Mesenchymal stem cell (in vitro differentiated cells and primary cell): ENCODE measurements at regions not wholly inside any gene's neighbourhood (a gene's known extent, or its start where the extent isn't known, plus 50 kb on each side); places are given as distances from the start of the nearest gene placed in this dataset.
A peak's percentile ranks its signal among the peaks of the same experiment; 100 is the strongest.

Experiments used
- DNase-seq: peaks from one replicate; pipeline ENCODE4 v3.0.0-alpha.2; 2013
- H2AFZ ChIP-seq: one replicate; pipeline ENCODE4 v1.6.1; 2013; ENCODE audit warnings: low read depth, mild to moderate bottlenecking, control low read depth, inconsistent platforms, low read length, moderate library complexity
- H2AK5ac ChIP-seq: 2 replicates; pipeline ENCODE4 v1.6.1; 2013; ENCODE audit warnings: low read length, moderate library complexity, mild to moderate bottlenecking, inconsistent platforms; ENCODE audit not compliant: severe bottlenecking
- H2BK120ac ChIP-seq: one replicate; pipeline ENCODE4 v1.6.1; 2013; ENCODE audit warnings: low read depth, mild to moderate bottlenecking, inconsistent platforms, low read length, moderate library complexity
- H2BK12ac ChIP-seq, 2 experiments: one replicate each; pipeline ENCODE4 v1.6.1; 2013; ENCODE audit warnings: inconsistent platforms in 2 of 2, low read length in 2 of 2, mild to moderate bottlenecking in 2 of 2, moderate library complexity in 2 of 2, control low read depth in 1 of 2
- H2BK15ac ChIP-seq: one replicate; pipeline ENCODE4 v1.6.1; 2013; ENCODE audit warnings: mild to moderate bottlenecking, low read depth, inconsistent platforms; ENCODE audit not compliant: poor library complexity, severe bottlenecking
- H2BK5ac ChIP-seq: 2 replicates; pipeline ENCODE4 v1.6.1; 2013; ENCODE audit warnings: low read depth, mild to moderate bottlenecking, low read length, control low read depth, inconsistent platforms; ENCODE audit not compliant: poor library complexity, severe bottlenecking
- H3K14ac ChIP-seq, 2 experiments: one replicate each; pipeline ENCODE4 v1.6.1; 2013; ENCODE audit warnings: inconsistent platforms in 2 of 2, low read length in 2 of 2, control low read depth in 1 of 2, mild to moderate bottlenecking in 1 of 2, moderate library complexity in 1 of 2
- H3K18ac ChIP-seq, 2 experiments: one replicate each; pipeline ENCODE4 v1.6.1; 2013; ENCODE audit warnings: inconsistent platforms in 2 of 2, low read length in 2 of 2, control low read depth in 1 of 2, low read depth in 1 of 2, mild to moderate bottlenecking in 1 of 2
- H3K23ac ChIP-seq, 2 experiments: one replicate each; pipeline ENCODE4 v1.6.1; 2013; ENCODE audit warnings: inconsistent platforms in 2 of 2, low read length in 2 of 2, mild to moderate bottlenecking in 2 of 2, moderate library complexity in 2 of 2, control low read depth in 1 of 2
- H3K27ac ChIP-seq: 2 replicates; pipeline ENCODE4 v1.5.1; 2013; ENCODE audit warnings: mild to moderate bottlenecking, moderate library complexity, low read length, control low read depth, inconsistent platforms; ENCODE audit not compliant: poor library complexity, severe bottlenecking
- H3K27me3 ChIP-seq, 2 experiments: 2 replicates each; pipeline versions ENCODE4 v1.6.1 to v1.7.0; 2013; ENCODE audit warnings: low read length in 2 of 2, mild to moderate bottlenecking in 2 of 2, moderate library complexity in 2 of 2, control low read depth in 1 of 2, inconsistent platforms in 1 of 2; ENCODE audit not compliant: control insufficient read depth in 1 of 2, insufficient read depth in 1 of 2
- H3K36me3 ChIP-seq, 2 experiments: 2 replicates each; pipeline versions ENCODE4 v1.6.1 to v1.7.0; 2013; ENCODE audit warnings: low read length in 2 of 2, control low read depth in 1 of 2, inconsistent platforms in 1 of 2, low read depth in 1 of 2, mild to moderate bottlenecking in 1 of 2; ENCODE audit not compliant: insufficient read depth in 2 of 2, control insufficient read depth in 1 of 2
- H3K4ac ChIP-seq, 2 experiments: one replicate each; pipeline ENCODE4 v1.6.1; 2013; ENCODE audit warnings: inconsistent platforms in 2 of 2, low read length in 2 of 2, mild to moderate bottlenecking in 2 of 2, moderate library complexity in 2 of 2, control low read depth in 1 of 2, low read depth in 1 of 2
- H3K4me1 ChIP-seq: 2 replicates; pipeline ENCODE4 v1.6.1; 2013; ENCODE audit warnings: low read depth, low read length, control low read depth; ENCODE audit not compliant: control insufficient read depth, insufficient read depth
- H3K4me2 ChIP-seq: 2 replicates; pipeline ENCODE4 v1.6.1; 2013; ENCODE audit warnings: low read length, mild to moderate bottlenecking, inconsistent platforms; ENCODE audit not compliant: poor library complexity, severe bottlenecking
- H3K4me3 ChIP-seq, 2 experiments: 2 replicates each; pipeline versions ENCODE4 v1.5.1 to v1.7.0; 2013; ENCODE audit warnings: low read length in 2 of 2, mild to moderate bottlenecking in 2 of 2, control low read depth in 1 of 2, low read depth in 1 of 2; ENCODE audit not compliant: insufficient read depth in 1 of 2
- H3K79me1 ChIP-seq: replicated peaks from 2 replicates; pipeline ENCODE4 v1.6.1; 2013; ENCODE audit warnings: mild to moderate bottlenecking, control low read depth, low read length, inconsistent platforms; ENCODE audit not compliant: poor library complexity, severe bottlenecking
- H3K9ac ChIP-seq: 2 replicates; pipeline ENCODE4 v1.7.0; 2013; ENCODE audit warnings: mild to moderate bottlenecking, low read length, moderate library complexity
- H3K9me3 ChIP-seq: 2 replicates; pipeline ENCODE4 v1.7.0; 2013; ENCODE audit warnings: mild to moderate bottlenecking, low read length; ENCODE audit not compliant: control insufficient read depth
- H4K8ac ChIP-seq: one replicate; pipeline ENCODE4 v1.6.1; 2013; ENCODE audit warnings: inconsistent platforms, mild to moderate bottlenecking, low read length, moderate library complexity
- H4K91ac ChIP-seq: one replicate; pipeline ENCODE4 v1.6.1; 2013; ENCODE audit warnings: mild to moderate bottlenecking, low read length, inconsistent platforms
- WGBS: methylation state at CpG from one replicate; pipeline ENCODE4 v1.1.7; 2013; ENCODE audit warnings: mixed read lengths; 5-methylcytosine and 5-hydroxymethylcytosine counted together

DNA sequence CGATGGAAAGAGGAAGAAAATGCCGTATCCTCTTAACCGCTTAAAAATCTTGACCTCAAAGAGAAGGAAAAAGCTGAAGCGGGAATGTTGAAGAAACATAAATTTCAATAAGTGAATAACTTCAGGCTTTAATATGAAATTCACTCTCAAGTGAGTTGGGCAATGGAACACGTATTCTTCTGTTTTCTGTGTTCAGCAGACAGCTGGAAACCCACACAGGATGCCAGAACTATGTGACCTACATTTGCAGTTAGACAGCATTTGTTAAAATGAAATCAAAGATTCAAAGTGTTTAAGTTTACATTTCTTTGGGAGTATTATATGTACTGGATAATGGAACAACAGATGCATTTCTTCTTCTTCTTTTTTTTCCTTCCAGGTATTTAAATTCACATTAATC lies 80.5 kb upstream of the SPATS2L start:
- no peaks in the 10 kb centered on the region for H3K27me3 ChIP-seq
- H3K9me3 ChIP-seq = no peaks in the 10 kb centered on the region
- no peak overlapping the region for H4K91ac ChIP-seq
- H2BK120ac ChIP-seq = no peak overlapping the region
- peak overlapping the region; percentile 18 for H3K9ac ChIP-seq
- H3K18ac ChIP-seq = no peak overlapping the region
- no peak overlapping the region for H2AK5ac ChIP-seq
- H3K36me3 ChIP-seq = no peaks in the 10 kb centered on the region
- H2BK12ac ChIP-seq = no peak overlapping the region
- H4K8ac ChIP-seq = no peak overlapping the region
- H3K79me1 ChIP-seq = no peaks in the 10 kb centered on the region
- H3K4ac ChIP-seq = no peak overlapping the region
- DNase-seq = no peak
- no peak overlapping the region for H3K14ac ChIP-seq
- no peak overlapping the region for H2BK5ac ChIP-seq
- no peak overlapping the region for H2AFZ ChIP-seq
- H3K27ac ChIP-seq = no peak overlapping the region
- no peak overlapping the region for H3K4me3 ChIP-seq
- no peak overlapping the region for H3K4me2 ChIP-seq
- no peak overlapping the region for H3K23ac ChIP-seq
- 82% methylated on average over 5 of the region's 5 CpGs for WGBS
- H3K4me1 ChIP-seq = peaks cover 2% of the 10 kb centered on the region
- H2BK15ac ChIP-seq = no peak overlapping the region

GRCh38 chr2:200226451-200227426 lies 79.8 kb upstream of the SPATS2L start:
- no peak for DNase-seq
- 90% methylated on average over 3 of the region's 6 CpGs for WGBS

DNA sequence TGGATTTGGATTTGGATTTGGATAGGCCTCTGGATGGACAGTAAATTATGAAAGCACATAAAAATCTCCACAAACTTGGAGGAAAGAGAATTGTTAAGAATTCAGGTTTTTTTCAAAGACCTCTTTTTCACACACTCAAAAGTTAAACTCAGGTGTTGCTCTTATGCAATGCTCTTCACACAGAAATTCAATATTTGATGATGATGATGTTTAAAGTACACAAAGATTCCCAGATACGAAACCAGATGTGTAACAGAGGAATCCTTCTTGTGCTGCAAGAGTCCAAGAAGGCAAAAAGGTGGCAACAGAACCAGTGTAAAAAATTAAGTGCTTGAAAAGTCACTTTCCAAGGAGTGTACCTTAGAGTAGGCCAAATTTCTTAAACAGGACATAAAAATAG lies 75.8 kb upstream of the SPATS2L start:
- Histone ChIP-seq H2BK12ac (no peak overlapping the region), H2AK5ac (no peak overlapping the region), H2AFZ (no peak overlapping the region), H2BK120ac (no peak overlapping the region), H3K36me3 (no peaks in the 10 kb centered on the region), H3K9ac (no peak overlapping the region), H4K8ac (no peak overlapping the region), H3K4ac (no peak overlapping the region), H3K14ac (no peak overlapping the region), H3K79me1 (no peaks in the 10 kb centered on the region), H3K9me3 (no peaks in the 10 kb centered on the region), H2BK15ac (no peak overlapping the region), H2BK5ac (no peak overlapping the region), H3K18ac (no peak overlapping the region), H3K27me3 (no peaks in the 10 kb centered on the region), H4K91ac (no peak overlapping the region), H3K23ac (no peak overlapping the region), H3K27ac (no peak overlapping the region), H3K4me2 (no peak overlapping the region), H3K4me3 (no peak overlapping the region), H3K4me1 (no peaks in the 10 kb centered on the region)
- no peak for DNase-seq
- WGBS = 93% methylated on average over 1 of the region's 1 CpG

More at GRCh38 chr2:200226451-200227426, 79.8 kb upstream of the SPATS2L start:
- H2BK12ac ChIP-seq = no peak overlapping the region
- H3K4me3 ChIP-seq = no peak overlapping the region
- no peak overlapping the region for H3K18ac ChIP-seq
- no peak overlapping the region for H3K4ac ChIP-seq
- no peak overlapping the region for H2BK5ac ChIP-seq
- H3K4me1 ChIP-seq = no peaks in the 10 kb centered on the region
- H4K8ac ChIP-seq = no peak overlapping the region
- no peak overlapping the region for H3K4me2 ChIP-seq
- no peaks in the 10 kb centered on the region for H3K27me3 ChIP-seq
- H3K36me3 ChIP-seq = no peaks in the 10 kb centered on the region
- no peak overlapping the region for H3K27ac ChIP-seq
- no peak overlapping the region for H3K14ac ChIP-seq
- no peaks in the 10 kb centered on the region for H3K9me3 ChIP-seq
- no peak overlapping the region for H2AFZ ChIP-seq
- H4K91ac ChIP-seq = no peak overlapping the region
- no peak overlapping the region for H3K9ac ChIP-seq
- no peak overlapping the region for H2AK5ac ChIP-seq
- no peak overlapping the region for H3K23ac ChIP-seq
- H2BK15ac ChIP-seq = no peak overlapping the region
- H2BK120ac ChIP-seq = no peak overlapping the region
- no peaks in the 10 kb centered on the region for H3K79me1 ChIP-seq

DNA sequence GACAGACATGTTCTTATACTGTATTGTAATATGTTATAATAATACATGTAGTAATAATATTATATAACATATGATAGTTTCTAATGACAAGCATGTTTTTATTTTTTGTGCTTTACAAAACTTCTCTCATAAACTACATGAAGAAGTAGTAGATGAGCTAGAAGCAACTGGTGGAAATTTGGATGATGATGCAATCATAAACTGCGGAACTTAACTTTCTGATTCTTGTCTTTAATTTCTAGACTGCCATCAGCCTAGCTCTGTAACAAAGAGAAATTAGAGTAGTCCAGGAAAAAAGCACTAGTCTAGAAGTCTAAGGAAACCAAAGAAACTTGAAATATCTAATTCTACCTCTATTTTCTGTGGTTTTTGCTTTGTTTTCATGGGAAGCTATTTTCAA lies 71.0 kb upstream of the SPATS2L start:
- H3K4me1 ChIP-seq = no peaks in the 10 kb centered on the region
- no peak overlapping the region for H3K4me3 ChIP-seq
- H3K18ac ChIP-seq = no peak overlapping the region
- H4K91ac ChIP-seq = no peak overlapping the region
- H3K4me2 ChIP-seq = no peak overlapping the region
- H3K79me1 ChIP-seq = no peaks in the 10 kb centered on the region
- no peak overlapping the region for H4K8ac ChIP-seq
- DNase-seq = no peak
- WGBS = no CpG with 5 or more reads among the region's 1 CpG
- H3K9me3 ChIP-seq = no peaks in the 10 kb centered on the region
- H3K14ac ChIP-seq = no peak overlapping the region
- H3K27ac ChIP-seq = no peak overlapping the region
- no peak overlapping the region for H3K4ac ChIP-seq
- no peaks in the 10 kb centered on the region for H3K36me3 ChIP-seq
- H2BK5ac ChIP-seq = no peak overlapping the region
- H2BK120ac ChIP-seq = no peak overlapping the region
- no peak overlapping the region for H3K23ac ChIP-seq
- no peak overlapping the region for H2BK15ac ChIP-seq
- no peaks in the 10 kb centered on the region for H3K27me3 ChIP-seq
- H2BK12ac ChIP-seq = no peak overlapping the region
- no peak overlapping the region for H3K9ac ChIP-seq
- H2AK5ac ChIP-seq = no peak overlapping the region
- no peak overlapping the region for H2AFZ ChIP-seq
